ENCODE measurements at regions not wholly inside any gene's neighbourhood (a gene's known extent, or its start where the extent isn't known, plus 50 kb on each side); places are given as distances from the start of the nearest gene placed in this dataset.
"Not testable (repeated sequence)": the region's sequence is repeated elsewhere in the genome, so short reads cannot be mapped to it uniquely, and the experiment has no call there.

- DNase-seq: not testable (repeated sequence)
Observed at GRCh38 chr13:111680100-111680499, 359.7 kb downstream of the TEX29 start.

- not testable (repeated sequence) for DNase-seq
Observed at GRCh38 chr13:111692028-111692427, 371.6 kb downstream of the TEX29 start.

GRCh38 chr13:111696121-111696520 lies 370.8 kb upstream of the SOX1 start:
- not testable (repeated sequence) for DNase-seq

- not testable (repeated sequence) for DNase-seq
Observed at GRCh38 chr13:111702059-111702458, 364.9 kb upstream of the SOX1 start.
